K562 (cell line): ENCODE measurements at regions not wholly inside any gene's neighbourhood (a gene's known extent, or its start where the extent isn't known, plus 50 kb on each side); places are given as distances from the start of the nearest gene placed in this dataset.
"Not testable (repeated sequence)": the region's sequence is repeated elsewhere in the genome, so short reads cannot be mapped to it uniquely, and the experiment has no call there.

Source experiments
- ATAC-seq: fragments of 200-7000 bp; cut with Tn5 transposase; 3 replicates; pipeline ENCODE4 v1.9.1; 2020; ENCODE audit warnings: moderate library complexity
- BruUV-seq: library from RNA; stranded (reverse); fragments of 400-500 nt; replicated peaks from 2 replicates; lab custom pipeline; 2021; lab: Mats Ljungman, UMichigan
- CTCF ChIA-PET: fragments of 300-600 bp; formaldehyde crosslinking; extraction: SDS; loops from one replicate; lab custom pipeline; 2021; ENCODE audit warnings: low intra/inter-chr PET ratio; lab: Yijun Ruan, JAX
- POLR2A ChIA-PET: fragments of 300-600, 350-650 bp; sonication (Branson Sonifier 250); formaldehyde crosslinking; extraction: SDS; loops from one replicate; lab custom pipeline; 2021; ENCODE audit warnings: antibody characterized with exemption, inconsistent platforms; lab: Yijun Ruan, JAX
- DNase-seq, 4 experiments: peaks; one replicate each; pipeline versions ENCODE4 v3.0.0 to v3.0.0-alpha.2; 2011 to 2018; ENCODE audit warnings: low spot score in 3 of 4, mixed read lengths in 3 of 4; ENCODE audit errors: extremely low read depth in 1 of 4
- FAIRE-seq: peaks from 2 replicates; lab custom pipeline; 2011; peaks lifted over from hg19 to GRCh38; lab: Jason Lieb, UNC
- H2AFZ ChIP-seq: 2 replicates; pipeline ENCODE4 v1.6.0; 2011; ENCODE audit warnings: low read depth, low read length, control low read depth, inconsistent platforms
- H3K27ac ChIP-seq: fragments of 200-600 bp; 3 replicates; pipeline ENCODE4 v1.8.0; 2011; ENCODE audit warnings: low read depth, mild to moderate bottlenecking, control low read depth, inconsistent platforms, low read length, moderate library complexity, mixed read lengths; ENCODE audit errors: extremely low read depth
- H3K27me3 ChIP-seq, 2 experiments: fragments of 300-600 bp in 1 of 2; 2 replicates in 1 of 2; 3 replicates in 1 of 2; pipeline versions ENCODE4 v1.6.0 to v1.8.0; 2011; ENCODE audit warnings: inconsistent platforms in 2 of 2, low read length in 2 of 2, mild to moderate bottlenecking in 1 of 2, mixed read lengths in 1 of 2, moderate library complexity in 1 of 2; ENCODE audit not compliant: control insufficient read depth in 2 of 2, insufficient read depth in 2 of 2
- H3K36me3 ChIP-seq: fragments of 300-600 bp; 3 replicates; pipeline ENCODE4 v1.8.0; 2011; ENCODE audit warnings: mild to moderate bottlenecking, low read length, inconsistent platforms; ENCODE audit not compliant: control insufficient read depth, insufficient read depth
- H3K4me1 ChIP-seq, 2 experiments: fragments of 200-600 bp in 1 of 2; replicated peaks in 1 of 2; 2 replicates in 1 of 2; 3 replicates in 1 of 2; pipeline versions ENCODE4 v1.5.1 to v1.8.0; 2011; ENCODE audit warnings: inconsistent platforms in 2 of 2, low read length in 2 of 2, mild to moderate bottlenecking in 1 of 2, mixed read lengths in 1 of 2, moderate library complexity in 1 of 2; ENCODE audit not compliant: control insufficient read depth in 2 of 2, insufficient read depth in 2 of 2
- H3K4me2 ChIP-seq: 2 replicates; pipeline ENCODE4 v1.6.1; 2011; ENCODE audit warnings: low read length, control low read depth, inconsistent platforms, mixed read lengths; ENCODE audit not compliant: insufficient read depth
- H3K4me3 ChIP-seq: fragments of 200-600 bp; sonication (generic), shearing (Covaris generic); 2 replicates; pipeline ENCODE4 v1.5.1; 2016; ENCODE audit warnings: control low read depth, inconsistent platforms
- H3K79me2 ChIP-seq: fragments of 200-600 bp; 3 replicates; pipeline ENCODE4 v1.8.0; 2011; ENCODE audit warnings: low read length, inconsistent platforms; ENCODE audit not compliant: control insufficient read depth, insufficient read depth
- H3K9ac ChIP-seq, 2 experiments: 2 replicates each; pipeline versions ENCODE4 v1.6.0 to v1.6.1; 2011; ENCODE audit warnings: low read depth in 2 of 2, low read length in 2 of 2, control low read depth in 1 of 2, inconsistent platforms in 1 of 2, mild to moderate bottlenecking in 1 of 2, mixed read lengths in 1 of 2; ENCODE audit not compliant: insufficient read depth in 1 of 2
- H3K9me1 ChIP-seq: one replicate; pipeline ENCODE4 v1.6.0; 2011; ENCODE audit warnings: inconsistent platforms, mild to moderate bottlenecking, low read length, moderate library complexity; ENCODE audit not compliant: control insufficient read depth, insufficient read depth
- H3K9me3 ChIP-seq: replicated peaks from 2 replicates; pipeline ENCODE4 v1.5.1; 2011; ENCODE audit warnings: low read depth, low read length, inconsistent platforms; ENCODE audit not compliant: control insufficient read depth, insufficient read depth
- H4K20me1 ChIP-seq: replicated peaks from 2 replicates; pipeline ENCODE4 v1.6.1; 2011; ENCODE audit warnings: low read length, inconsistent platforms, mixed read lengths; ENCODE audit not compliant: control insufficient read depth, insufficient read depth
- BCOR ChIP-seq: fragments of 450-650 bp; IDR thresholded peaks from 2 replicates; pipeline ENCODE4 v1.6.1; 2016
- ERF ChIP-seq: fragments of 450-650 bp; formaldehyde crosslinking; IDR thresholded peaks from 2 replicates; pipeline ENCODE4 v1.4.0; 2020; ENCODE audit warnings: mild to moderate bottlenecking, mixed read lengths
- ZNF12 ChIP-seq: sonication (generic); formaldehyde crosslinking; IDR thresholded peaks from 2 replicates; pipeline ENCODE4 v1.4.0; 2020; ENCODE audit warnings: mild to moderate bottlenecking, missing genetic modification reagents
- ZNF785 ChIP-seq: fragments of 250-450 bp; sonication (Bioruptor Pico); IDR thresholded peaks from 2 replicates; pipeline ENCODE4 v1.4.0; 2020; ENCODE audit warnings: mild to moderate bottlenecking
- WGBS: fragments of 100-300 bp; shearing (Covaris generic); methylation state at CpG from one replicate; pipeline ENCODE4 v1.1.6; 2016; ENCODE audit warnings: low coverage, mixed read lengths; ENCODE audit not compliant: insufficient coverage; ENCODE audit errors: missing lambda C conversion rate; 5-methylcytosine and 5-hydroxymethylcytosine counted together
- in situ Hi-C: fragments of 300-500 bp; cut with MboI; formaldehyde crosslinking; loops from 4 replicates; pipeline ENCODE4 v1.15.0; 2018; ENCODE audit warnings: inconsistent platforms, mixed read lengths
- intact Hi-C: fragments of 100-400 bp; cut with micrococcal nuclease; formaldehyde crosslinking; loops from 2 replicates; pipeline ENCODE4 v1.14.2; 2022

DNA sequence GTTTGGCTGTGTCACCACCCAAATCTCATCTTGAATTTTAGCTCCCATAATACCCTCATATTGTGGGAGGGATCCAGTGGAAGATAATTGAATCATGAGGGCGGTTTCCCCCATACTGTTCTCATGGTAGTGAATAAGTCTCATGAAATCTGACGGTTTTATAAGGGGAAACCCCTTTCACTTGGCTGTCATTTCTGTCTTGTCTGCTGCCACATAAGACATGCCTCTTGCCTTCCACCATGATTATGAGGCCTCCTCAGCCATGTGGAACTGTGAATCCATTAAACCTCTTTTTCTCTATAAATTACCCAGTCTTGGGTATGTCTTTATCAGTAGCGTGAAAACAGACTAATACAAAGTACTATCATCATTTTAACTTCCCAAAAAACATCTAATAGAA, 216.5 kb upstream of the SETMAR start:
- H3K4me3 ChIP-seq, H3K9me1 ChIP-seq, BruUV-seq, H3K27ac ChIP-seq, H2AFZ ChIP-seq, H3K27me3 ChIP-seq, in situ Hi-C loops, intact Hi-C loops, DNase-seq, H3K9me3 ChIP-seq, H3K36me3 ChIP-seq, POLR2A ChIA-PET, H3K4me1 ChIP-seq, H3K4me2 ChIP-seq, CTCF ChIA-PET, H4K20me1 ChIP-seq, H3K79me2 ChIP-seq, H3K9ac ChIP-seq, FAIRE-seq, ATAC-seq: not testable (repeated sequence)
- 0% methylated on average over 3 of the region's 3 CpGs for WGBS

DNA sequence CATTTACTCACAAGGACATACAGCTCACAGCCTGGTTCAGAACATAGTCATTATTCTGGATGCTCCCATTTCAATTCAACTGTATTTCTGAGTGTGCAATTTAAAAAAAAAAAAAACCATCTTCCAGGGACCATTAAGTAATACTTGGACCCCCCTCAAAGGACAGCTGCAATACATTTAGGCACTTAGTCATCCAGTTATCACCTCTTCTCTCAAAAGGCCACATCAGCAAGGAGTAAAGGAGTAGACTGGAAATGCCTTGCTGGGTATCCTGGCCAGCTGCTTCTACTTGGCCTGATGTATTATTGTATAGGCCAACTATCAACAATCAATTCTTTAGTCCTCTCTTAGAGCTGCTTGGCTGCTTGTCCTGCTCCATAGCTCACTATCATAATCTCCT, 211.4 kb upstream of the SETMAR start:
- CTCF ChIA-PET = no interaction called here
- ATAC-seq = no peak
- Histone ChIP-seq H3K4me3 (no peak overlapping the region), H3K27ac (no peak overlapping the region), H3K9ac (no peak overlapping the region), H3K4me2 (no peak overlapping the region), H2AFZ (no peak overlapping the region), H4K20me1 (no peaks in the 10 kb centered on the region), H3K4me1 (no peaks in the 10 kb centered on the region), H3K9me1 (no peaks in the 10 kb centered on the region), H3K27me3 (no peaks in the 10 kb centered on the region), H3K9me3 (no peaks in the 10 kb centered on the region), H3K79me2 (no peaks in the 10 kb centered on the region), H3K36me3 (no peaks in the 10 kb centered on the region)
- POLR2A ChIA-PET = no interaction called here
- intact Hi-C loops = no loop called here
- TF ChIP-seq ZNF12 = no peak
- no peak for TF ChIP-seq ERF
- TF ChIP-seq ZNF785 (CRISPR knock-in tag) = no peak
- no peak for TF ChIP-seq BCOR
- in situ Hi-C loops = no loop called here
- no peak for FAIRE-seq
- BruUV-seq = no TSS peak
- no peak for DNase-seq
